Ishikawa (cell line): ENCODE measurements at regions not wholly inside any gene's neighbourhood (a gene's known extent, or its start where the extent isn't known, plus 50 kb on each side); places are given as distances from the start of the nearest gene placed in this dataset.

Experiments
- FOXM1 ChIP-seq: IDR thresholded peaks from 2 replicates; pipeline ENCODE4 v1.6.1; 2012; ENCODE audit warnings: low read depth, borderline replicate concordance
- TAF1 ChIP-seq: IDR thresholded peaks from 2 replicates; pipeline ENCODE4 v1.6.1; 2012; ENCODE audit warnings: low read depth, mild to moderate bottlenecking

DNA sequence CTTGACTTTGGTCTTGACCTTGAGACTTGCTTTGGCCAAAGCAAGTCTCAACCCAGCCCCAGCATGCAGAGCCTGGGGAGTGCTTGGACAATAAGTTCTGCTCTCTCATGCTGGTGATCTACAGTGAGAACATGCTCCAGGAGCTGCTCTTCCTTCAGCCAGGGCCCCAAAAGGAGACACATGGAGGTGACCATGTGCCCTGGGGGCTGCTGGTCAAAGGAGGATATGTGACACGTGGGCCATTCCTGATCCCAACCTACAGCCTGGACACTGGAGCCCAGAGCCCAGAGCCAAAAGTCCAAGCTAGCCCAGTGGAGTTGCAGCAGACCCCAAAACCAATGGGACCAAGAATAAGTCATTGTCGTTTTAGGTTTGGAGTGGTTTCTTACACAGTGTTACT is 78.2 kb upstream of the CHST15 start:
- no peak for TF ChIP-seq TAF1
- TF ChIP-seq FOXM1: no peak
